ENCODE measurements at regions not wholly inside any gene's neighbourhood (a gene's known extent, or its start where the extent isn't known, plus 50 kb on each side); places are given as distances from the start of the nearest gene placed in this dataset.

DNA sequence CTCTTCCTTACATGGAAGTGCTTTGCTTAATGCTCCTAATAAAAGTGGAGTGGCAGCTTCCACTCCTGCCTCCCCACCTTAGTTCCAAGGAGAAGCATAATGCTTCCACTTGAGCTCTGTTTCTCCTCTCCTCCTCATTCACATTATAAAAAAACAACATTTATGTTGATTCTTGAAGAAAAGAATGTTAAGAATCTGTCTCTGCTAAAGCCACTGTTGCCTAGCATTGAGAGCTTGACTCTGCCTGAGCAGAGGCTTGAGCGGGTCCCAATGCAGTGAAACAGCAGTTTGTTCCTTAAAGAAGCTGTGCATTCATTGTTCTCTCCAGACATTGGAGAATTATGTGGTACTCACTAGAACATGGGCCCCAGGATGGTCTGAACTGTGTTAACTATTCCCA lies 101.5 kb upstream of the GHR start:
- DNase-seq (ENCODE audit: low read depth): no peak
- TF ChIP-seq CTCF (IDR thresholded peaks at IDR 0.05; ENCODE audit: low read length, missing control alignments): no peak
- no peak overlapping the region for H3K4me3 ChIP-seq (replicated peaks; ENCODE audit: low read depth, low read length)

- TF ChIP-seq CTCF (IDR thresholded peaks at IDR 0.05; ENCODE audit: low read length, missing control alignments): no peak
Observed at GRCh38 chr5:42337143-42337542, 86.1 kb upstream of the GHR start.

GRCh38 chr5:42337607-42338006 lies 85.6 kb upstream of the GHR start:
- no peak overlapping the region for H3K4me3 ChIP-seq (replicated peaks; ENCODE audit: low read depth, low read length)
- no peak for TF ChIP-seq CTCF (IDR thresholded peaks at IDR 0.05; ENCODE audit: low read length, missing control alignments)
- no peak for DNase-seq (ENCODE audit: low read depth)

More at GRCh38 chr5:42337143-42337542, 86.1 kb upstream of the GHR start:
- no peak overlapping the region for H3K4me3 ChIP-seq (replicated peaks; ENCODE audit: low read depth, low read length)
- no peak for DNase-seq (ENCODE audit: low read depth)

- TF ChIP-seq CTCF (IDR thresholded peaks at IDR 0.05; ENCODE audit: low read length, missing control alignments): no peak
- DNase-seq (ENCODE audit: low read depth): no peak
Observed at GRCh38 chr5:42338136-42338535, 85.1 kb upstream of the GHR start.

GRCh38 chr5:42349163-42349562 lies 74.1 kb upstream of the GHR start:
- DNase-seq (ENCODE audit: low read depth): no peak
- no peak for TF ChIP-seq CTCF (IDR thresholded peaks at IDR 0.05; ENCODE audit: low read length, missing control alignments)
- H3K4me3 ChIP-seq (replicated peaks; ENCODE audit: low read depth, low read length): no peak overlapping the region

More at GRCh38 chr5:42338136-42338535, 85.1 kb upstream of the GHR start:
- no peak overlapping the region for H3K4me3 ChIP-seq (replicated peaks; ENCODE audit: low read depth, low read length)

DNA sequence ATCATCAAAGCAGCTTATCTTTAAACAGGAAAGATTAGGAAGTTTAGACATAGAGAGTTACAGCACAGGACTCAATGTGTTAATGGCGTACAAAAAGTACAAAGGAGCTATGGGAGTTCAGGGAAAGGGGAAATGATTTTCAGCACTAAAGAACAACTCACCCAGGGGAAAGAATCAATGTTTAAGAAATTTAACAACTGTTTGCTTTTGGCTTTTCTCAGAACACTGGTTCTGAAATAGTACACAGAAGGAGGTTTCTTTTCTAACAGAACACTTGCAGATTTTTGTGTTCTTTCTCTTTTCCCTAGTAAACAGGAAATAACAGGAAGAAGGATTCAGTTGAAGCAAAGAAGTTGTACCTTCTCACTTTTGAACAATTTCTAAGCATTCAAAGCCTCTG lies 71.3 kb upstream of the GHR start:
- TF ChIP-seq CTCF (IDR thresholded peaks at IDR 0.05; ENCODE audit: low read length, missing control alignments): no peak
- DNase-seq (ENCODE audit: low read depth): no peak
- no peak overlapping the region for H3K4me3 ChIP-seq (replicated peaks; ENCODE audit: low read depth, low read length)

DNA sequence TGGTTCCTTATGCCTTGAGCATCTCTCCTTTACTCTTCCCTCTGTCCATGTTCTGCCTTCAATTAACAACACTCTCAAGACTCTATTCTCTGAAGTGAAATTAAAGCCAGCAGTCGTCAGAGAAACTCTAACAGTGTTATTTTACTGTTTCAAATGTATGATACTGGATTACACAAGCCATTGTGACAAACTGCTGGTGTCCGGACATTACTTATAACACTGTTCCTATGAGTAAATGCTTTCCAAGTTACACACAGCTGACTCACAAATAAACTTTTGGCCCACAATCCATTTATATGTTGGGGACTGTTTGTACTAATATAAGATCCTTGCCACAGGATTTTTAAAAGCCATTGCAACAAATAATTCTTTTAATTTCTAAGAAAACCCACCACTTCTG lies 63.2 kb upstream of the GHR start:
- no peak for TF ChIP-seq CTCF (IDR thresholded peaks at IDR 0.05; ENCODE audit: low read length, missing control alignments)
- peak; percentile 65 for DNase-seq (ENCODE audit: low read depth)
- H3K4me3 ChIP-seq (replicated peaks; ENCODE audit: low read depth, low read length): no peak overlapping the region

Measured in fibroblast of pulmonary artery (primary cell).